Left lung (tissue), 4 donors: ENCODE measurements at regions not wholly inside any gene's neighbourhood (a gene's known extent, or its start where the extent isn't known, plus 50 kb on each side); places are given as distances from the start of the nearest gene placed in this dataset.

Experiments used
- ATAC-seq: fragments of 200-7000 bp; cut with Tn5 transposase; one replicate; pipeline ENCODE4 v1.9.1; 2020; ENCODE audit warnings: moderate library complexity
- DNase-seq, 4 donors: peaks; one replicate each; pipeline ENCODE4 v3.0.0-alpha.2; 2013 to 2020
- H3K27ac ChIP-seq, 2 donors: fragments of 200-600 bp; sonication (generic) in 1 of 2; one replicate each; pipeline versions ENCODE4 v1.5.0 to v1.8.0; 2020 to 2021
- H3K27me3 ChIP-seq, 2 donors: fragments of 200-600 bp; sonication (generic) in 1 of 2; one replicate each; pipeline versions ENCODE4 v1.5.0 to v1.8.0; 2020 to 2021
- H3K36me3 ChIP-seq, 2 donors: fragments of 200-600 bp; sonication (generic) in 1 of 2; one replicate each; pipeline versions ENCODE4 v1.5.0 to v1.8.0; 2020 to 2021
- H3K4me1 ChIP-seq, 2 donors: fragments of 200-600 bp; one replicate each; pipeline ENCODE4 v1.8.0; 2021
- H3K4me3 ChIP-seq, 2 donors: fragments of 200-600 bp; sonication (generic) in 1 of 2; one replicate each; pipeline versions ENCODE4 v1.5.0 to v1.8.0; 2020 to 2021; ENCODE audit warnings: mild to moderate bottlenecking in 1 of 2
- H3K9me3 ChIP-seq, 2 donors: fragments of 200-600 bp; sonication (generic) in 1 of 2; one replicate each; pipeline versions ENCODE4 v1.5.0 to v1.8.0; 2020 to 2021
- CTCF ChIP-seq, 2 donors: fragments of 200-600 bp; sonication (generic) in 1 of 2; IDR thresholded peaks; one replicate each; pipeline versions ENCODE4 v1.5.0 to v1.8.0; 2021; ENCODE audit warnings: antibody characterized with exemption in 2 of 2
- intact Hi-C, 2 donors: fragments of 100-400 bp; cut with DNase I; formaldehyde crosslinking; loops; one replicate each; pipeline versions ENCODE4 v1.11.2 to v1.14.2; 2022
- donor health status: DM: no; HTN: yes; CAD: no.
- donor health status: DM: no; HTN: no; CAD: no.

- Histone ChIP-seq H3K27me3 (no peaks in the 10 kb centered on the region), H3K4me1 (no peaks in the 10 kb centered on the region), H3K9me3 (no peaks in the 10 kb centered on the region), H3K36me3 (no peaks in the 10 kb centered on the region), H3K27ac (no peak overlapping the region), H3K4me3 (no peak overlapping the region)
- DNase-seq (no peak), ATAC-seq (no peak)
- no peak for TF ChIP-seq CTCF (IDR thresholded peaks at IDR 0.05)
- intact Hi-C loops: no loop called here
Measured at GRCh38 chr15:93985176-93985575, 246.2 kb upstream of the MCTP2 start.

GRCh38 chr15:93983526-93983925 is 247.8 kb upstream of the MCTP2 start:
- Histone ChIP-seq H3K9me3 (no peaks in the 10 kb centered on the region), H3K27me3 (no peaks in the 10 kb centered on the region), H3K27ac (no peak overlapping the region), H3K4me1 (no peaks in the 10 kb centered on the region), H3K4me3 (no peak overlapping the region), H3K36me3 (no peaks in the 10 kb centered on the region)
- TF ChIP-seq CTCF (IDR thresholded peaks at IDR 0.05): no peak
- DNase-seq (peak in 1 of 4 donors; percentile 13), ATAC-seq (no peak)
- intact Hi-C loops: no loop called here

GRCh38 chr15:93982226-93982727 is 249.1 kb upstream of the MCTP2 start:
- no peak overlapping the region for H3K4me3 ChIP-seq
- intact Hi-C loops: no loop called here
- no peaks in the 10 kb centered on the region for H3K27me3 ChIP-seq
- DNase-seq (peak in 2 of 4 donors; percentile 61 to 73), ATAC-seq (peak; percentile 18)
- no peak overlapping the region for H3K27ac ChIP-seq
- H3K36me3 ChIP-seq: no peaks in the 10 kb centered on the region
- H3K9me3 ChIP-seq: no peaks in the 10 kb centered on the region
- no peaks in the 10 kb centered on the region for H3K4me1 ChIP-seq
- no peak for TF ChIP-seq CTCF (IDR thresholded peaks at IDR 0.05)

GRCh38 chr15:93981706-93982105 is 249.7 kb upstream of the MCTP2 start:
- ATAC-seq: no peak
- Histone ChIP-seq H3K27ac (no peak overlapping the region), H3K4me1 (no peaks in the 10 kb centered on the region), H3K27me3 (no peaks in the 10 kb centered on the region), H3K4me3 (no peak overlapping the region), H3K9me3 (no peaks in the 10 kb centered on the region), H3K36me3 (no peaks in the 10 kb centered on the region)
- no peak for TF ChIP-seq CTCF (IDR thresholded peaks at IDR 0.05)
- intact Hi-C loops: no loop called here
- no peak for DNase-seq

GRCh38 chr15:93980261-93980911 is 251.0 kb upstream of the MCTP2 start:
- no peaks in the 10 kb centered on the region for H3K9me3 ChIP-seq
- no peak for TF ChIP-seq CTCF (IDR thresholded peaks at IDR 0.05)
- no peak overlapping the region for H3K27ac ChIP-seq
- ATAC-seq: peak; percentile 56
- H3K27me3 ChIP-seq: no peaks in the 10 kb centered on the region
- intact Hi-C loops: no loop called here
- H3K36me3 ChIP-seq: no peaks in the 10 kb centered on the region
- no peaks in the 10 kb centered on the region for H3K4me1 ChIP-seq
- H3K4me3 ChIP-seq: no peak overlapping the region
- peak in 2 of 4 donors; percentile 78 to 84 for DNase-seq
